Heart left ventricle (tissue), 13 donors: ENCODE measurements at regions not wholly inside any gene's neighbourhood (a gene's known extent, or its start where the extent isn't known, plus 50 kb on each side); places are given as distances from the start of the nearest gene placed in this dataset.
"Not testable (repeated sequence)": the region's sequence is repeated elsewhere in the genome, so short reads cannot be mapped to it uniquely, and the experiment has no call there.

ENCODE experiments used
- POLR2A ChIP-seq, 2 donors: fragments of 450-650 bp; IDR thresholded peaks; one replicate each; pipeline ENCODE4 v1.6.1; 2017; ENCODE audit warnings: antibody characterized with exemption in 2 of 2, mild to moderate bottlenecking in 2 of 2, moderate library complexity in 2 of 2
- TF ChIP-seq, protein P1 (sequence below), 12 donors: fragments of 200-600 bp; sonication (generic) in 4 of 12; IDR thresholded peaks; one replicate each; pipeline versions ENCODE4 v1.5.0 to v1.8.0; 2018 to 2022; ENCODE audit warnings: antibody characterized with exemption in 12 of 12, mild to moderate bottlenecking in 5 of 12
- donor health status: ischemic (EF 13 %, LVEDD 7.1; RV severe dilation, severe dysfunction).
- donor health status: DM: no; HTN: yes; CAD: no.
- donor health status: DM: no; HTN: no; CAD: no.
- donor health status: ischemic (EF 25% LVEDD 6.9; RV normal size, moderate dysfunction).
- donor health status: ischemic (EF 25% LVEDD 5.7; RV mildly dilated, moderate dysfunction).
- donor health status: ischemic (EF 35%, LVEDD 5.7; RV mildly dilated, moderate dysfunction).
- donor health status: nonischemic (EF 11% LVEDD 7.7; RV severe dilation, severe dysfunction).
- donor health status: DM: yes; HTN: yes; CAD: no.
- donor health status: PGD.
- donor health status: ischemic (EF 29% LVEDD 5.4; RV normal size, mild dysfunction).
- donor health status: nonischemic (EF 23%, LVEDD 6.1; RV moderate dilation, normal function).

DNA sequence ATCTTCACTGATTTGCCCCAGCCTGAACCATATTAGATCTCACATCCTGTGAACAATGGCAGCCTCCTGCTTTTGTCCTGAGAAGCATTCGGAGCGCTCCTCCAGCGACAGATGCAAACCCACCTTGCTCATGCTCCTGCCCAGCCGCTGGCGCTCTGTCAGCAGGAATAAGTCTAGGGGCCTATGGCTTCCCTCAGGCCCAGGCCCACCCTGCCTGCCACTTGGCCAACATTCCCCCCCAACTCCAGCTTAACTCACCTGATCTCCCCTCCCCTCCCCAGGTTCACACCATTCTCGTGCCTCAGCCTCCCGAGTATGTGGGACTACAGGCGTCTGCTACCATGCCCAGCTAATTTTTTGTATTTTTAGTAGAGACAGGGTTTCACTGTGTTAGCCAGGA is 4472.8 kb upstream of the OR11H1 start:
- TF ChIP-seq, protein P1, sequence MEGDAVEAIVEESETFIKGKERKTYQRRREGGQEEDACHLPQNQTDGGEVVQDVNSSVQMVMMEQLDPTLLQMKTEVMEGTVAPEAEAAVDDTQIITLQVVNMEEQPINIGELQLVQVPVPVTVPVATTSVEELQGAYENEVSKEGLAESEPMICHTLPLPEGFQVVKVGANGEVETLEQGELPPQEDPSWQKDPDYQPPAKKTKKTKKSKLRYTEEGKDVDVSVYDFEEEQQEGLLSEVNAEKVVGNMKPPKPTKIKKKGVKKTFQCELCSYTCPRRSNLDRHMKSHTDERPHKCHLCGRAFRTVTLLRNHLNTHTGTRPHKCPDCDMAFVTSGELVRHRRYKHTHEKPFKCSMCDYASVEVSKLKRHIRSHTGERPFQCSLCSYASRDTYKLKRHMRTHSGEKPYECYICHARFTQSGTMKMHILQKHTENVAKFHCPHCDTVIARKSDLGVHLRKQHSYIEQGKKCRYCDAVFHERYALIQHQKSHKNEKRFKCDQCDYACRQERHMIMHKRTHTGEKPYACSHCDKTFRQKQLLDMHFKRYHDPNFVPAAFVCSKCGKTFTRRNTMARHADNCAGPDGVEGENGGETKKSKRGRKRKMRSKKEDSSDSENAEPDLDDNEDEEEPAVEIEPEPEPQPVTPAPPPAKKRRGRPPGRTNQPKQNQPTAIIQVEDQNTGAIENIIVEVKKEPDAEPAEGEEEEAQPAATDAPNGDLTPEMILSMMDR (IDR thresholded peaks at IDR 0.05): not testable (repeated sequence)
- not testable (repeated sequence) for TF ChIP-seq POLR2A (IDR thresholded peaks at IDR 0.05)
